ENCODE measurements at regions not wholly inside any gene's neighbourhood (a gene's known extent, or its start where the extent isn't known, plus 50 kb on each side); places are given as distances from the start of the nearest gene placed in this dataset.

DNA sequence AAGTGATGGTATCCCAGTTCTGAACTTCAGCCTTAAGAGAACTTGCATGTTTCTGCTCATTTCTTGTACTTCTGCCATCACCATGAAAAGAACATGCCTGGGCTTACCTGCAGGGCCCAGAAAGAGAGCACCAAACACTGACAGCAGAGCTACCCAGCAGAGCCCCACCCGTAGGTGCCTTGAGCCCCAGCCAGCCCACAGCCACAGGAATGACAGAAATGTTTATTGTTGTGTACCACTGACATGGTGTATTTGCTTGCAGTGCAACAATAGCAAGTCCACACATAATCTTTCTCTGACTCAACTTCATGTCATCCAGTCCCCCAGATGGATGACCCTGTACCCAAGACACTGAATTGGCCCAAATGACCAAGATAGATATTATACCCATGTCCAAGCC is 195.2 kb downstream of the TSHZ3 start:
- DNase-seq: no peak

GRCh38 chr19:31152906-31153305 is 196.3 kb downstream of the TSHZ3 start:
- no peak for DNase-seq

GRCh38 chr19:31149441-31149941 is 199.7 kb downstream of the TSHZ3 start:
- DNase-seq: no peak

DNA sequence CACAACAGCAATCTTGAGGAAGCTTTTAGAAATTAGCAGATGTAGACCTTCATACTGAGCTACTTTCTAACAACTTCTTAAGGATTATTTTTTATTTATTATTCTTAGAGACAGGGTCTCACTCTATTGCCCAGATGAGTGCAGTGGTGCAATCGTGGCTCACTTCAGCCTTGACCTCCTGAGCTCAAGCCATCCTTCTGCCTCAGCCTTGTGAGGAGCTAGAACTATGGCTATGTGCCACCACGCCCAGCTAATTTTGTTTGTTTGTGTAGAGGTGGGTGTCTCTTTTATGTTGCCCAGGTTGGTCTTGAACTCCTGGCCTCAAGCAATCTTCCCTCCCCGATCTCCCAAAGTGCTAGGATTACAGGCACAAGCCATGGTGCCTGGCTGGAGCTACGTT is 200.6 kb downstream of the TSHZ3 start:
- DNase-seq: no peak

DNA sequence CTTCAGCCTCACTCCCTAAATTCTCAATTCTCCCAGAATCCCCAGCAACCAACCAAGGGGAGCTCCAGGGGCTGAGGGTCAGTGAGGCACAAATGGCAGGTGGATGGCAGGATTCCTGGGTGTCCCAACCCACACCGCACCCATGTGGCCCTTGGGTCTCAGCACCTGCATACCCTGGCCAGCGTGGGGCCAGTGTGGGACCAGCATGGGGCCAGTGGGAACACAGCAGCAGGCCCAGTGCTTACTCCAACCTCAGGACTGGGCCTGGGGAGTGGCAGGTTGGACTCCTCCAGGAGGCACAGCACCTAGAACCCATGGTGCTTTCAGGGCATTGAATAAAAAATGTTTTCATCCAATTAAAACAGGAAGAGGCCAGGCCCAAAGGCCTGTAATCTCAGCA is 202.0 kb downstream of the TSHZ3 start:
- DNase-seq: no peak

GRCh38 chr19:31146546-31147183 is 202.6 kb downstream of the TSHZ3 start:
- DNase-seq: no peak

- DNase-seq: no peak
Observed at GRCh38 chr19:31146015-31146414, 203.2 kb downstream of the TSHZ3 start.

GRCh38 chr19:31145007-31145406 is 204.2 kb downstream of the TSHZ3 start:
- DNase-seq: no peak

- DNase-seq: no peak
Observed at GRCh38 chr19:31144075-31144870, 205.0 kb downstream of the TSHZ3 start.

- no peak for DNase-seq
Observed at GRCh38 chr19:31141301-31141700, 207.9 kb downstream of the TSHZ3 start.

DNA sequence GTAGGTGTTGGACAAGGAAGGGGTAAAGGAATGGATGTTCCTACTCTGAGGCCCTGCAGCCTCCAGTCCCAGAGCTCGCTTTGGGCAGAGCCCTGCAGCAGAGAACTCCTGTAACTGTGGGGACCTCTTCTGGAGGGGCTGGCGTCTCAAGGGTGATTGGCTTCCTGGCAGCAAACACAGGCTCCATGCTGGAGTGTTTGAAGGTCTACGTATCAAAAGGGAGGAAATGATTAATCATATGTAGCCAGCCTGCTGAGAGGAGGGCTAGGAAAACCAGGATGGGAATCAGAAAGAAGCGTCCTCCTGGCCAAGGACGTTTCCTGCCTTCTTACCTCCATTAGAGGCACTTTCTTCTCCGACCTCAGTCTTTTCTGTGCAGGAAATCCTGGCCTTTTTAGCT is 208.5 kb downstream of the TSHZ3 start:
- DNase-seq: no peak

DNA sequence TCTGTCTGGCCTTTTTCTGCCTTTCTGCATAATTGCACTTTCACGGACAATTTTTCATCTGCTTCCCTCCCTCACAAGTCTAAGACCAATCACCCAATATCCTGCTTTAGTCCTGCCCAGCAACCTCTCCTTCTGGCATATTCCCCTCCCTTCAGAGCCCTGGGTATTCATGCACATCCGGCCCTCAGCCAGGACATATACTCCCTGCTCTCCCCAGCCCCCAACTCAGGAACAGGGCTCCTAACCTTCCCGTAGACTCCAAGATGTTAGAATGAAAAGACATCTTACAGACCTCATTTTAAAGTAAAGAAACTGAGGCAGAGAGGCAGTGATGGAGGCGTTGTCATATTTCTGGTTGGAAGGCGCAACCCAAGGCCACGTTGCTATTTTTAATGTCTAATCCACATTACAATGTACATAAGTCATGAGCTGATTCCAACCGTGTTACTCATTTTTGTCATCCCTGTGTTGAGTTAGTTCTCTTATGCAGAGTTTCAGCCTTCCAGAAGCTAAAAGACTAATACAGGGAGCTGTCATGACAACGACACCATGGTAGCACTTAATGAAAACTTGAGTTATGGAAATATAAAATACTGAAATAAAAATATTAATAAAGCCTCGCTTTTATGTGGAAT is 209.2 kb downstream of the TSHZ3 start:
- no peak for DNase-seq

DNA sequence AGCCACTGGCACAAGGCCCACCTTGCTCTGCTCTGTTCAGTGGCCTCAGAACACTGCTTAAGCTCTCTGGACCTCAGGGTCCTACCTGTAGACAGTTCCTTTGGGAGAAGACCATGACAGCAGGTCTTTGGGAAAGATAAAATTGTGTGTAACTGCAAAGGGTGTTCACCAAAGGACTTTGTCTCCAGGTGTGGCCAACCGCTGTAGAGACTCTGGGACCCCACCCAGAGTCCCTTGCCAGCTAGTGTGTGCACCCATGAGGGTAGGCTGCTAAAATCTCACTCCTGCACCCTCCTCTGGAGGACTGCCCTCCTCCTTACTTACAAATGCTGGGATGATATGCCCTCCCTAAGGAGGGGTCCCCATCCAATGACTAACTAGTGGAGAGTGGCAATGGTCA is 211.2 kb downstream of the TSHZ3 start:
- DNase-seq: no peak

DNA sequence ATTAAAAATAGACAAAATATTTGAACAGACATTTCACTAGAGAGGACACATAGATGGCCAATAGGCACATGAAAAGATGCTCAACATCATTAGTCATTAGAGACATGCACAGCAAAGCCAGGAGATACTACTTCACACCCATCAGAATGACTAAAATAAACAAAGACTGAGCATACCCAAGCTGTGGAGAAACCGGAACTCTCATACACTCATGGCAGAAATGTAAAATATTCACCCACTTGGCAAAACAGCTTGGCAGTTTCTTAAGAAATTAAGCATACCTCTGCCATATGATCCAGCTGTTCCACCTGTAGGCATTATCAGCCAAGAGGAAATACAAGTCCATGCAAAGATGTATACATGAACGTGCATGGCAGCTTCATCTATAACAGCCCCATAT is 213.4 kb downstream of the TSHZ3 start:
- no peak for DNase-seq

DNA sequence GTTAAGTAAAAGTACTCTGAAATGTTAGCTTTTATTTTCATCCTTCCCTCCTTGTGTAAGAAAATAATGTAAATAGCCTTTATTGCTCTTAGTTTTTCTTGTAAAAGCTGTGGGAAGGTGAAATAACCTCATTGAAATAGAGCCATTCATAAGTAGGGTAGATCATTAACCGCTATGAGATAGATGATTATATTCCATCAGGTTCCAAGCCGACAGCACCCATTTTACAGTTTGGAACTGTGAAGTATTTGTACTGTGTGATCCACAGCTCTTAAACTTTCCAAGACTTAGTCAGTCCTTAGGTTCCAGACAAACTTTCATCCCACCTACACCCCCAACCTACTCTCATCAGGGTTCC is 216.5 kb downstream of the TSHZ3 start:
- no peak for DNase-seq

- DNase-seq: no peak
Observed at GRCh38 chr19:31128291-31128690, 220.9 kb downstream of the TSHZ3 start.

DNA sequence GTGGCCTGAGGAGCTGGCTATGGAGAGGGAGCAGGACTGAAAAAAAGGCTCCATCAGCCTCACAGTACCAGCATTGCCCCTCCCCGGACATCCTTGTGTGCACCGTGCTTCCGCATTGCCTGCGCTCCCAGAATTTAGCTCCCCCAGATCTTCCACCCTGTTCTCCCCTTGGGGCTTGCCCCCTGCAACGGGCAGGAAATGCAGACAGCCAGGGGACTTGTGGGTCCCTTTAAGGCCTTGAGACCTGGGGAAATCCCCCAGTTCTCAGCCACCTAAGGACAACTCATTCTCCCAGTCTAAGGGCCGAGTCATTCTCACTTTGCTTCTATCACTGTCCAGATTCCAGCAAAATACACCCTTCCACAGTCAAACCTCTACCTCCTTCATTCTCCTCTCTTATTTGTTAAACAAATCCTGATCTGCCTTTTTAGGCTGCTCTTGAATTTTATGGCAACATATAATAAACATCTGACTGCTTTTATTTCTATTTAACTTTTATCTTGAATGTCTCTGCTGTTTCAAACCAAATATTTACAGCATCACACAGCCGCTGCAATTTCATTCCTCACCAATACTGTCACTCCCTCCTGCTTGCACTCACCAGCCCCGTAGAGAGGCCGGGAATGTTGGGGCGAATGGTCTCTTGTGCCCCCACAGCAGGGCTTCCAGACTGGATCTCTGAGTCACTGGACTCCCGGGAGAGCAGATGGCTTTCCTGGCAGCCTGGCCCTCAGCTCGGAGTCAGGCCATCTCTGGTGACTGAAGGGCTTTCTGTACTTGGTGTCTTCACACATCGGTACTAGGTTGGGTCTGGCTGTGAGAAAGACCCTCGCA is 221.9 kb downstream of the TSHZ3 start:
- no peak for DNase-seq

- no peak for DNase-seq
Observed at GRCh38 chr19:31126236-31126635, 223.0 kb downstream of the TSHZ3 start.

GRCh38 chr19:31125071-31125470 is 224.2 kb downstream of the TSHZ3 start:
- DNase-seq: no peak

- no peak for DNase-seq
Observed at GRCh38 chr19:31121501-31121900, 227.7 kb downstream of the TSHZ3 start.

DNA sequence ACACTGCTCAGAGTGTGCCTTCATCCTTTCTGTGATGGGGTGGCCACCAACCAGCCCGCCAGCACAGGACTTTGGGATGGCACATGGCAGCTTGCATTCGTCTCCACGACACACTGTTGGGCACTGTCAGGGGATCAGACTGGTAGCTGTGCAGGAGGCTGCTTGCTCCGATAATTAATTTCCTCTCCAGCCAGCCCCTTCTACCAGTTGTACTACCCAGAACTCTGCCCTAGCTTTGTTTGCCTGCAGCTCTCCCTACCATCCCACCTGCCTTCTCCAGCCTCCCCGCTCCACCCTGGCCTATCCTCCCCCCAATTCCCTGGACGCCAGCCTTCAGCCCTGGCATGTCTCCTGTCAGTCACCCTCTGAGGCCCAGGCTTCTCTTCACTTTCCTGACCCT is 228.3 kb downstream of the TSHZ3 start:
- no peak for DNase-seq

DNA sequence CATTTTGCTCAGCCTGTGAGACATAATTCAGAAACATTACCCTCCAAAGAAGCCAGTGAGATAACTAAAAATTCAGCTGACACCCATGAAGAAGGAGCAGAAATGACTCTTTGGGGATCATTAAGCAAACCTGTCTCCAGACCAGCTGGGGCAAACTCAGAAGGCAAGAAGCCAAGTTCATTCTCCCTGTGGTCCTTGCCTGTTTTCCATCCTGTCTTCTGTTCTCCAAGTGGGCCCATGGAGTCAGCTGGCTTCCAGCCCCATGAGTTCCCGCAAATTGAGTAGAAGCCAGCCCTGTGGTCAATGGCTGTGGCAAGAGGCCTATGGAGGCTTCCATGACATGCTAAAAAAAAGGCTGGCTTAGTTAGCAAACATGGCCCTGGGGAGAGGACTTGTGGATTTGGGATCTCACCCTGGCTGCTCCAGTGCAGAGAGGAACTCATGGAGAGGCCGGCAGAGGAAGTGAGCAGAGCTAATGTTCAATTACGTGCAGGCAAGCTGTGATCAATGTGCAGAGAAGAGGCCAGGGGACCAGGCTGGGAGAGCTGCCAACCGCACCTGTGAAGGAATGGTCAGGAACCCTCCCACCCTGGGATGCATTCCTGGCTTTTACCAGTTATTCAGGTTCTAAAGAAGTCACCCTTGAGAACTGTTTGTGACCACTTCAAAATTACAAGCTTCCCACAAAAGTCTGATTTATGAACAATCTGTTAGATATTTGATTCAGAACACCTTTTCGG is 229.1 kb downstream of the TSHZ3 start:
- DNase-seq: no peak

DNA sequence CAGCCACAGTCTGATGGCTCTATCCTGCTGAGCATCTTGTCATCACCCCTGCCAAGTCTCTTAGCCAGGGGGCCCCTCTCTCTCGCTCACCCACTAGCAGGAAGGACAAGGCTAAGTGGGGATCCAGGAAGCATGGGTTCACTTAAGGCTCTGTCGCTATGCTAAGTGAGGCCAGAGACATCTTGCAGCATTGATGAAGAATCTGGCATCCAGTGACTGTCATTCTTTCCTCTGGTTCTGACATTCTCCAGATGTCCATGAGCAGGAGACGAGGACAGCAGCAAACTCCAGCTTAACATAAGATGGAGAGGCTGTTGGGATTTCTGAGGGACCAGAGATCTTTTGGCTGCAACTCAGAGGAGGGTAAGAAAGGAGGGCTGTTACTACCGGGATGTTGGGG is 230.2 kb downstream of the TSHZ3 start:
- no peak for DNase-seq

Measured in stimulated activated CD4-positive, alpha-beta T cell treated with anti-CD3 and anti-CD28 coated beads, Interleukin-2, amount 100 ng/mL, for 24 hours (primary cell).